K562 (cell line): ENCODE measurements at regions not wholly inside any gene's neighbourhood (a gene's known extent, or its start where the extent isn't known, plus 50 kb on each side); places are given as distances from the start of the nearest gene placed in this dataset.

ENCODE experiments used
- ATAC-seq: fragments of 200-7000 bp; cut with Tn5 transposase; 3 replicates; pipeline ENCODE4 v1.9.1; 2020; ENCODE audit warnings: moderate library complexity
- BruUV-seq: library from RNA; stranded (reverse); fragments of 400-500 nt; replicated peaks from 2 replicates; lab custom pipeline; 2021; lab: Mats Ljungman, UMichigan
- CTCF ChIA-PET: fragments of 300-600 bp; formaldehyde crosslinking; extraction: SDS; loops from one replicate; lab custom pipeline; 2021; ENCODE audit warnings: low intra/inter-chr PET ratio; lab: Yijun Ruan, JAX
- POLR2A ChIA-PET: fragments of 300-600, 350-650 bp; sonication (Branson Sonifier 250); formaldehyde crosslinking; extraction: SDS; loops from one replicate; lab custom pipeline; 2021; ENCODE audit warnings: antibody characterized with exemption, inconsistent platforms; lab: Yijun Ruan, JAX
- DNase-seq, 4 experiments: peaks; one replicate each; pipeline versions ENCODE4 v3.0.0 to v3.0.0-alpha.2; 2011 to 2018; ENCODE audit warnings: low spot score in 3 of 4, mixed read lengths in 3 of 4; ENCODE audit errors: extremely low read depth in 1 of 4
- FAIRE-seq: peaks from 2 replicates; lab custom pipeline; 2011; peaks lifted over from hg19 to GRCh38; lab: Jason Lieb, UNC
- H2AFZ ChIP-seq: 2 replicates; pipeline ENCODE4 v1.6.0; 2011; ENCODE audit warnings: low read depth, low read length, control low read depth, inconsistent platforms
- H3K27ac ChIP-seq: fragments of 200-600 bp; 3 replicates; pipeline ENCODE4 v1.8.0; 2011; ENCODE audit warnings: low read depth, mild to moderate bottlenecking, control low read depth, inconsistent platforms, low read length, moderate library complexity, mixed read lengths; ENCODE audit errors: extremely low read depth
- H3K27me3 ChIP-seq, 2 experiments: fragments of 300-600 bp in 1 of 2; 2 replicates in 1 of 2; 3 replicates in 1 of 2; pipeline versions ENCODE4 v1.6.0 to v1.8.0; 2011; ENCODE audit warnings: inconsistent platforms in 2 of 2, low read length in 2 of 2, mild to moderate bottlenecking in 1 of 2, mixed read lengths in 1 of 2, moderate library complexity in 1 of 2; ENCODE audit not compliant: control insufficient read depth in 2 of 2, insufficient read depth in 2 of 2
- H3K36me3 ChIP-seq: fragments of 300-600 bp; 3 replicates; pipeline ENCODE4 v1.8.0; 2011; ENCODE audit warnings: mild to moderate bottlenecking, low read length, inconsistent platforms; ENCODE audit not compliant: control insufficient read depth, insufficient read depth
- H3K4me1 ChIP-seq, 2 experiments: fragments of 200-600 bp in 1 of 2; replicated peaks in 1 of 2; 2 replicates in 1 of 2; 3 replicates in 1 of 2; pipeline versions ENCODE4 v1.5.1 to v1.8.0; 2011; ENCODE audit warnings: inconsistent platforms in 2 of 2, low read length in 2 of 2, mild to moderate bottlenecking in 1 of 2, mixed read lengths in 1 of 2, moderate library complexity in 1 of 2; ENCODE audit not compliant: control insufficient read depth in 2 of 2, insufficient read depth in 2 of 2
- H3K4me2 ChIP-seq: 2 replicates; pipeline ENCODE4 v1.6.1; 2011; ENCODE audit warnings: low read length, control low read depth, inconsistent platforms, mixed read lengths; ENCODE audit not compliant: insufficient read depth
- H3K4me3 ChIP-seq: fragments of 200-600 bp; sonication (generic), shearing (Covaris generic); 2 replicates; pipeline ENCODE4 v1.5.1; 2016; ENCODE audit warnings: control low read depth, inconsistent platforms
- H3K79me2 ChIP-seq: fragments of 200-600 bp; 3 replicates; pipeline ENCODE4 v1.8.0; 2011; ENCODE audit warnings: low read length, inconsistent platforms; ENCODE audit not compliant: control insufficient read depth, insufficient read depth
- H3K9ac ChIP-seq, 2 experiments: 2 replicates each; pipeline versions ENCODE4 v1.6.0 to v1.6.1; 2011; ENCODE audit warnings: low read depth in 2 of 2, low read length in 2 of 2, control low read depth in 1 of 2, inconsistent platforms in 1 of 2, mild to moderate bottlenecking in 1 of 2, mixed read lengths in 1 of 2; ENCODE audit not compliant: insufficient read depth in 1 of 2
- H3K9me1 ChIP-seq: one replicate; pipeline ENCODE4 v1.6.0; 2011; ENCODE audit warnings: inconsistent platforms, mild to moderate bottlenecking, low read length, moderate library complexity; ENCODE audit not compliant: control insufficient read depth, insufficient read depth
- H3K9me3 ChIP-seq: replicated peaks from 2 replicates; pipeline ENCODE4 v1.5.1; 2011; ENCODE audit warnings: low read depth, low read length, inconsistent platforms; ENCODE audit not compliant: control insufficient read depth, insufficient read depth
- H4K20me1 ChIP-seq: replicated peaks from 2 replicates; pipeline ENCODE4 v1.6.1; 2011; ENCODE audit warnings: low read length, inconsistent platforms, mixed read lengths; ENCODE audit not compliant: control insufficient read depth, insufficient read depth
- BDP1 ChIP-seq: IDR thresholded peaks from 3 replicates; pipeline ENCODE4 v1.6.1; 2011; ENCODE audit not compliant: insufficient read length, insufficient read depth
- CREB5 ChIP-seq: fragments of 250-450 bp; sonication (Bioruptor Pico); IDR thresholded peaks from 2 replicates; pipeline ENCODE4 v1.5.0; 2020; ENCODE audit warnings: mild to moderate bottlenecking
- DNMT1 ChIP-seq: fragments of 450-650 bp; IDR thresholded peaks from 2 replicates; pipeline ENCODE4 v1.6.1; 2016; ENCODE audit warnings: antibody characterized with exemption, mild to moderate bottlenecking
- FOXA1 ChIP-seq: fragments of 450-650 bp; IDR thresholded peaks from 2 replicates; pipeline ENCODE4 v1.6.1; 2016; ENCODE audit warnings: mild to moderate bottlenecking, borderline replicate concordance
- HMG20A ChIP-seq: fragments of 450-650 bp; formaldehyde crosslinking; conservative IDR thresholded peaks from 2 replicates; pipeline ENCODE4 v1.4.0; 2020; ENCODE audit warnings: mild to moderate bottlenecking, mixed read lengths
- KLF6 ChIP-seq: fragments of 250-450 bp; sonication (Bioruptor Pico); IDR thresholded peaks from 2 replicates; pipeline ENCODE4 v1.4.0; 2020; ENCODE audit warnings: mild to moderate bottlenecking, moderate library complexity, borderline replicate concordance
- NR1H2 ChIP-seq: sonication (generic); formaldehyde crosslinking; IDR thresholded peaks from 2 replicates; pipeline ENCODE4 v1.4.0; 2020; ENCODE audit warnings: mild to moderate bottlenecking, missing genetic modification reagents
- NR4A1 ChIP-seq, 2 experiments: fragments of 250-450 bp in 1 of 2; fragments of 450-650 bp in 1 of 2; sonication (Bioruptor Pico) in 1 of 2; IDR thresholded peaks; 2 replicates each; pipeline versions ENCODE4 v1.4.0 to v1.6.1; 2016 to 2020; ENCODE audit warnings: mild to moderate bottlenecking in 2 of 2, missing compliant biosample characterization in 1 of 2, missing genetic modification characterization in 1 of 2, moderate library complexity in 1 of 2
- RUNX1 ChIP-seq: sonication (generic); IDR thresholded peaks from 2 replicates; pipeline ENCODE4 v1.6.1; 2016; ENCODE audit warnings: antibody characterized with exemption, low read depth
- UBTF ChIP-seq, 2 experiments: IDR thresholded peaks; 2 replicates each; pipeline ENCODE4 v1.6.1; 2012; ENCODE audit warnings: improper control_type of control experiment in 2 of 2, low read depth in 2 of 2, low read length in 2 of 2, borderline replicate concordance in 1 of 2
- ZNF175 ChIP-seq: fragments of 200-800 bp; sonication (Bioruptor generic); IDR thresholded peaks from 2 replicates; pipeline ENCODE4 v1.6.1; 2016; ENCODE audit warnings: low read depth, mild to moderate bottlenecking, missing genetic modification characterization, missing compliant biosample characterization
- ZNF76 ChIP-seq: fragments of 250-450 bp; sonication (Bioruptor Pico); IDR thresholded peaks from 2 replicates; pipeline ENCODE4 v1.4.0; 2020; ENCODE audit warnings: mild to moderate bottlenecking, moderate library complexity, borderline replicate concordance
- WGBS: fragments of 100-300 bp; shearing (Covaris generic); methylation state at CpG from one replicate; pipeline ENCODE4 v1.1.6; 2016; ENCODE audit warnings: low coverage, mixed read lengths; ENCODE audit not compliant: insufficient coverage; ENCODE audit errors: missing lambda C conversion rate; 5-methylcytosine and 5-hydroxymethylcytosine counted together
- in situ Hi-C: fragments of 300-500 bp; cut with MboI; formaldehyde crosslinking; loops from 4 replicates; pipeline ENCODE4 v1.15.0; 2018; ENCODE audit warnings: inconsistent platforms, mixed read lengths
- intact Hi-C: fragments of 100-400 bp; cut with micrococcal nuclease; formaldehyde crosslinking; loops from 2 replicates; pipeline ENCODE4 v1.14.2; 2022
- TF ChIP-seq, protein P1 (sequence below): sonication (generic); formaldehyde crosslinking; IDR thresholded peaks from 2 replicates; pipeline ENCODE4 v1.5.0; 2020; ENCODE audit warnings: missing genetic modification reagents

GRCh38 chr6:15761045-15761502 is 98.2 kb upstream of the DTNBP1 start:
- FAIRE-seq (no peak), DNase-seq (no peak), ATAC-seq (no peak)
- 62% methylated on average over 2 of the region's 2 CpGs for WGBS
- ChIA-PET POLR2A (interaction anchor here (0.8 to 1.0 kb wide), 2 partner anchors 9 to 33 kb away, joined by 3 read pairs; no protein-coding TSS in a partner anchor), CTCF (no interaction called here)
- H3K4me1 ChIP-seq, result no peaks in the 10 kb centered on the region; a peak in 1 of 5 replicates
- in situ Hi-C loops, result no loop called here
- no peak overlapping the region for H3K4me2 ChIP-seq
- H3K9me3 ChIP-seq, result no peaks in the 10 kb centered on the region
- H4K20me1 ChIP-seq, result no peaks in the 10 kb centered on the region
- H3K27me3 ChIP-seq, result no peaks in the 10 kb centered on the region
- intact Hi-C loops, result no loop called here
- no peaks in the 10 kb centered on the region for H3K36me3 ChIP-seq
- no TSS peak for BruUV-seq
- no peaks in the 10 kb centered on the region for H3K9me1 ChIP-seq
- no peak overlapping the region for H3K27ac ChIP-seq
- no peak overlapping the region for H2AFZ ChIP-seq
- no peak for TF ChIP-seq RUNX1
- TF ChIP-seq UBTF (IDR thresholded peaks at IDR 0.05; ENCODE audit: borderline replicate concordance in 1 of 2, low read depth in 2 of 2, low read length in 2 of 2), result no peak
- TF ChIP-seq, protein P1, sequence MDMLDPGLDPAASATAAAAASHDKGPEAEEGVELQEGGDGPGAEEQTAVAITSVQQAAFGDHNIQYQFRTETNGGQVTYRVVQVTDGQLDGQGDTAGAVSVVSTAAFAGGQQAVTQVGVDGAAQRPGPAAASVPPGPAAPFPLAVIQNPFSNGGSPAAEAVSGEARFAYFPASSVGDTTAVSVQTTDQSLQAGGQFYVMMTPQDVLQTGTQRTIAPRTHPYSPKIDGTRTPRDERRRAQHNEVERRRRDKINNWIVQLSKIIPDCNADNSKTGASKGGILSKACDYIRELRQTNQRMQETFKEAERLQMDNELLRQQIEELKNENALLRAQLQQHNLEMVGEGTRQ (CRISPR knock-in tag), result no peak
- no peak for TF ChIP-seq NR4A1 (CRISPR knock-in tag; IDR thresholded peaks at IDR 0.05)
- no peak for TF ChIP-seq NR4A1 (tag; IDR thresholded peaks at IDR 0.05)
- no peak for TF ChIP-seq BDP1
- no peak for TF ChIP-seq KLF6
- no peak for TF ChIP-seq DNMT1
- TF ChIP-seq FOXA1, result no peak
- TF ChIP-seq CREB5 (CRISPR knock-in tag), result no peak
- no peak for TF ChIP-seq ZNF76
- TF ChIP-seq ZNF175 (CRISPR knock-in tag), result no peak
- no peak for TF ChIP-seq NR1H2 (CRISPR knock-in tag)
- no peak for TF ChIP-seq HMG20A (CRISPR knock-in tag)
- H3K9ac ChIP-seq, result no peak overlapping the region
- H3K79me2 ChIP-seq, result no peaks in the 10 kb centered on the region
- H3K4me3 ChIP-seq, result no peak overlapping the region
